HG03432 (cell line): ENCODE measurements at regions not wholly inside any gene's neighbourhood (a gene's known extent, or its start where the extent isn't known, plus 50 kb on each side); places are given as distances from the start of the nearest gene placed in this dataset.

Experiments used
- ATAC-seq: cut with Tn5 transposase; IDR thresholded peaks from one replicate; pipeline ENCODE4 v1.9.1; 2021; ENCODE audit warnings: mild to moderate bottlenecking, moderate library complexity; ENCODE audit not compliant: unreplicated experiment

DNA sequence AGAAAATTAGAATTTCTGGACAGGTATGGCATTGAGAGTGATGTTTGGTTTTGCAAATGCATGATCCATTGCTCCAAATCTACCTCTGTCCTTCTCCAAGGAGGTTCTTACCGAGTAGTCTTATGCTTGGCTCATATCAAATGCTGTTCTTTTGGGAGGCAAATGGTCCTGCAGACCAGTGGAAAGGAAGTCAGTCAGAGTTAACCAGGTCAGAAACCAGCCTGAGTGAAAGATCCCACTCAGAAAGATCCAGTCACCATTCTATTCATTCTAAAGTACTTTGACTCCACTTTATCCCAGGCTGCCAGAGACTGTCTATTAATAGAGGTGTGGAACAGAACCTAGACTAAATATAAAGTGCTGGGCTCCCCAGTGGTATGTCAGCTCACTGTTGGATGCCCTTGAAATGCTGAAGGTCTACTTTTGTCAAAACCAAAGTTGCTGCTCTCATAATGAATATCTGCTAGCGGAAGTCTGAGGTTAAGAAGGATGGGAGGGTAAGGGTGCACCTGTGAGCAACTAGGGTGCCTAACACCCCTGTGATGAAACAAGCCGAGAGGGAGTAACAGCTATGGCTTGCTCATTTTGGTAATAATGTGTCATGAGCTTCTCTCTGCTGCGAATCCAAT lies 302.2 kb downstream of the ZNF608 start:
- ATAC-seq: peak; percentile 100

DNA sequence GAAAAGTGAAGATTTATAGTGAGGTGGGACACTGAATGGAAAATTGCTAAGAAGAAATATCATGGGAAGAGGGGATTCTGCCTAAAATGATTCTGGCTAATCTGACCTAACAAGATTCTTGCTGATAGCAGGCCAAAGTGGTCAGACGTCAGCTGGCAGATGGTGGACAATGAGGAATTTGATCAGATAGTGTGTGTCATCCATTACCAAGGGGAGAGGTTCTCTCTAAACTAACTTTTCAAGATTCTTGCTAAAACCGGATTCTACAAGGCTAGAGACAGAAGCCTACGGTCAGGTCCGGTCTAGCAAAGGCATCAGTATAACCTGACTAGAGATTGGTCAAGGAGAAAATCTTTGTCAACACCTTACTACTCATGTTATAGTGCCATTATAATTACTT lies 306.0 kb downstream of the ZNF608 start:
- no peak for ATAC-seq

DNA sequence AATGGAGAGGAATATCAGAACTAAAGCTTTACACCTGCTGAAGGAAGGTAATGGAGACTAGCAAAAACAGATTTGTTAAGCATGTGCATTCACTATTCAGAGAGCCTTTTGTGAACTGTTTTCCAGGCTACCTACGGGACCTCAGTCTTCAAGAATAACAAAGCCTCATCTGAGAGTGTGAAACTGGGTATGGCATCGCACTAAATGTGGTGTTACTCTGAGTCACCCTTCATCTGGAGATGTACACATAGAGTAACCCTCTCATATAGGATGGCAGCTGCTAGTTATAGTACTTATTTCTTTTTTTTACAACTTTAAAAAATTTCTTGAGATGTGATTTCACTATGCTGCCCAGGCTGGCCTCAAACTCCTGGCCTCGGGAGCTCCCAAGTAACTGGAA lies 306.8 kb downstream of the ZNF608 start:
- ATAC-seq: no peak

DNA sequence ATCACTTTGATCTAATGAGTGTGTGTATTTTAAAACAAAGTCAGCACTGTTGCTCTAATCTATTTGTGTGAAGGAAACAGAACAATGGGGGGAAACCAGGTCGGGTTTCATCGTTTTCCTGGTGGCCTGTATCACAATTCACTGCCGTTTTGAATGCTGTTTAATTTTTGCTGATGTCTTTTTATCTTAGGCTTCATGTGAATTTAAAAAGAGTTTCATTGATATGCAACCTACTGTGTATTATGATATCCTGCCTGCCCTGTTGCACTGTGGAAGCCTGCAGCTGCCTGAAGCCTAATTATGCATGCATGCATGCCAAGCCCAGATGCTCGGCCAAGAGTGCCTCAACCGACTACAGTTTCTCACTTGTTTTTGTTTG lies 307.5 kb downstream of the ZNF608 start:
- no peak for ATAC-seq

DNA sequence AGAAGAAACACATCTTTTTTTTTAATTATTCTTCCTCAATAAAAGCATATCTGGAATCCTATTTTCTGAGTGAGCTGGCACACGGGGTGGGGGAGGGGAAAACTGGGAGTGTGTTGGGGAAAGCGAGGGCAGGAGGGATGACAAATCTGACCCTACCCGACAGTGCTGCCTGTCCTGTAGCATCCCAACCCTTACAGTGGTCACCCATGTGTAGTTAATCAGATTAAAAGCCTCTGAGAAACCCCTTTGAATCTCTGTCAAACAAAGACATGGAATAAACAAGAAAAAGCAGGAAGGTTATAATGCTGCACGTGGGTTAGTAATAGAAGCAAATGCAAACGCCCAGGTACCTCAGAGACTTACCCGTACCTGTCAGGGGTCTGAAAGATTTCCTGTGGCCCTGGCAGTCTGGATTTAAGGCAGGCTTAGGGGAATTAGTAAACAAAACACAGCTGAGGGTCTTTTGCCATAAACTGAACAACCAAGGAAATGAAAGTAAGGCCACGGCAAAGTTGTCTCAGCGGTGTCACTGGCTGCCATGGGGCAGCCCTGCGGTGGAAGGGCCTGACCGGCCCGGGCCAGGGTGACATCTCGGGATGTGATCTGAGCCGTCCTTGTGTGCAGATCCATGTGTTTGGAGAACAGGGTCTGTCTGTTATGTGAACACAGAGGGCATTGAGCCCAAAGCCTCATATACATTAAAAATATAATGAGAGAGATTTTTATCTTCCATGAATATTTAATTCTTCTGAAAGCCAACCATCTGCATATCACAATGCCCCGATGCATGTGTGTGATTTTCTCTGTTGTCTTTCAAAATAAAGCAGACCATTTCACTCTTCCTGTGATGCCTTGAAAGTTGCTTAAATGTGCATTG lies 308.2 kb downstream of the ZNF608 start:
- no peak for ATAC-seq

DNA sequence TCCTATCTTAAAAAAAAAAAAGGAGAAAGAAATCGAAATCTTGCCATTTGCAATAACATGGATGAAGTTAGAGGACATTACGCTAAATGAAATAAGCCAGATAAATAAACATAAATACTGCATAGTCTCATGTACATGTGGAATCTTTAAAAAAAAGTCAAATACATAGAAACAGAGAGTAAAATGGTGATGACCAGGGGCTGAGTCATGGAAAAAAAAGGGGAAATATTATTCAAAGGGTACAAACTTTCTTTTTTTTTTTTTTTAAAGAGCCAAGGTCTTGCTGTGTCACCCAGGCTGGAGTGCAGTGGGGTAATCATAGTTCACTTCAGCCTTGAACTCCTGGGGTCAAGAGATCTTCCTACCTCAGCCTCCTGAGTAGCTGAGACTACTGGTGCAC lies 310.1 kb downstream of the ZNF608 start:
- ATAC-seq: no peak

DNA sequence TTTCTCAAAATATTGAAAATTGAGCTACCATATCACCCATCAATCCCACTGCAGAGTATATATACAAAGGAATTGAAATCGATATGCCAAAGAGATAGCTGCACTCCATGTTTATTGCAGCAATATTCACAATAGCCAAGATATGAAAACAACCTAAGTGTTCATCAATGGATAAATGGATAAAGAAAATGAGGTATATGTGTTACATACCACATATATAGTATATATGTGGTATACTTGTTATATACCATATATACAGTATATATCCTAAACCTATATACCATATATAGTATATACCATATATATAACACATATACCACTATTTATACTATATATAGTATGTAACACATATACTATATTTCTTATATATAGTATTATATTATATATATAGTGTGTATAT lies 313.3 kb downstream of the ZNF608 start:
- ATAC-seq: no peak

DNA sequence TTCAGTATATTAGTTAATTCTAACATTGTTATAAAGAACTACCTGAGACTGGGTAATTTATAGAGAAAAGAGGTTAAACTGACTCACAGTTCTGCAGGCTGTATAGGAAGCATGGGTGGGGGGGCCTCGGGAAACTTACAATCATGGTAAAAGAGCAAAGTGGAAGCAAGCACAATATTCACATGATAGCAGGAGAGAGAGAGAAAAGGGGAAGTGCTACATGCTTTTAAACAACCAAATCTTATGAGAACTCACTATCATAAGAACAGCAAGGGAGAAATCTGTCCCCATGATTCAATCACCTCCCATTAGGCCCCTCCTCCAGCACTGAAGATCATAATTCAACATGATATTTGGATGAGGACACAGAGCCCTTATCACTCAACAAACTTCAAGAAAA lies 324.9 kb downstream of the ZNF608 start:
- ATAC-seq: no peak

DNA sequence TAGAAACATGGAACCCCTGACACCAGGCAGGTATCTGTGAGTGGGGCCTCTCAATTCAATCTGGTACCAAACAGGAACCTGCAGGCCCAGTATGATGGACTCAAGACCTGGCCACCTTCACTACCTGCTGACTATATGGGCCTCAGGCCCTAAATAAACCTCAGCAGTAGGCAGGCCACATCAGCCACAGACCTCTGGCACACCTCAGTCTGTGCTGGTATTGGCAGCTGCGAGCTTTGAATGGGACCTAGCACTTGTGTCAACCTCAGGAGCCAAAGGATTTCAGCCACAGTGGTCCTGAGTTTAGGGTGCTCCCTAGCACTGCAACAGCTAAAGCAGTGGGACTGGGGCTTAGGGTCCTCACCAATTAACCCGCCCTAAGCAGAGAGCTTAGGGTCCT lies 325.5 kb downstream of the ZNF608 start:
- ATAC-seq: no peak

DNA sequence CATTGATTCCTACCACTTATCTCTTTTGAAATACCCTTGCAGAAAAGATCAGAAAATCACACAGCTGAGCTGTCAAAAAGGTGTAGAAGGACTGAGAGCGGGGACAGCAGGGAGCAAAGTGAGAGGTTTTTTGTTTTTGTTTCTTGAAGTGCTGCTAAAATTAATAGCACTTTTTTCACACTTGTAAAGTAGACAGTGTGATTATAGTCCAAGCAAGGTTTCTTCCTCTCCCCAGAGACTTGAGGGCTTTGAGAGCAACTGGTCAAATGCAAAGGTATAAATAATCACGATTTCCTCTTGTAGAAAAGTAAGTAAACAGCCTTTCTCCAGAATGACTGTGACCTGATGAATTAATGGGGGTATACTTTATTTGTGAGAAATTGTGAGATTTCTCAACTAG lies 326.9 kb downstream of the ZNF608 start:
- peak; percentile 73 for ATAC-seq

DNA sequence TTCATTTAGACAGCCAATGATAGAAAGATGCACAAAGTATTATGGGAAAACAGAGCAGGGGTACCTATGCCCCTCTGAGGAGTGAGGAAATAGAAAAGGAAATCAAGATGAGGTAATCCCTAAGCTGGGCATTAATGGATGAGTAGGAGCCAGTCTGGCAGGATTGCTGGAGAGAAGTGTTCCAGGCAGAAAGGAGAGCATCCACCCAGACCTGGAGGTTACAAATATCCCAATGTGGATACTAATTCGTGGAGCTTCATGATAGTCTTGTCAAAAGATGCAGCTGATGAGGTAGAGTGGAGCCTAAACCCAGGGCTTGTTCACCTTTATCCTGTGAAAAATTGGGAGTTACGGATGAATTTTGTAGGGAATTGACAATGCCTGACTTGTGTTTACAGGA lies 328.0 kb downstream of the ZNF608 start:
- no peak for ATAC-seq

DNA sequence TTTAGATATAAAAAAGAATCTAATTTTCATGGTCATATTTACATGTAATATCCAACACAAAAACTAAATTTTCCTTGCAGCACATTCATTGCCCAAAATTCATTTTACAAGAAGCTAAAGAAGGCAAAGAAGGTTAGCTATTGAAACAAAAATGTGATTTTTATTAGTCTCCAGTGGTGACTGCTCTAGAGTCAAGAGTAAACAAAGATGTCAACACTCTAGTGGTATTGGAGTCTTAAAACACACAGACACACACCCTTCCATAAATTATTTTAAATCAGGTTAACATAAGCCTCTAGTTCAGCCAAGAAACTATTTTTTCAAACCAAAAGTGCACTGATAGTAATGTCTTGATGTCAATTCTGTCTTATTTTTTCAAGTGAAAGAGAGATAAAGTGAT lies 329.2 kb downstream of the ZNF608 start:
- no peak for ATAC-seq

DNA sequence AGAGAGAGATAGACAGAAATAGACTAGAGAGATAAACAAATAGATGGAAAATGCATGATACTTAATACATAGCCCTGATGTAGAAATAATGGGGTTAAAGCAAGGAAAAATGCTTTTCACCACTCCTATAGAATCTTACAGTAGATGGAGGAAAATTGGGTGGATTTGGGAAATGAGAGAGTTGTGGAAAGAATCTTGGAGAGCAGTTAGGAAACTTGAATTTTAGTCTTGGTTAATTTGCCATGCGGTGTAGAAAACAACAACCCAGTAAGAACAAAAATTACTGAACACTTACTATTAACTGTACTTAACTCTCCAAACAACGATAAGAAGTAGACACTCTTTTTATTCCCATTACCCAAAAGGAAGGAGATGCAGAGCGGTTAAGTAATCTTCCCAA lies 329.8 kb downstream of the ZNF608 start:
- ATAC-seq: no peak

DNA sequence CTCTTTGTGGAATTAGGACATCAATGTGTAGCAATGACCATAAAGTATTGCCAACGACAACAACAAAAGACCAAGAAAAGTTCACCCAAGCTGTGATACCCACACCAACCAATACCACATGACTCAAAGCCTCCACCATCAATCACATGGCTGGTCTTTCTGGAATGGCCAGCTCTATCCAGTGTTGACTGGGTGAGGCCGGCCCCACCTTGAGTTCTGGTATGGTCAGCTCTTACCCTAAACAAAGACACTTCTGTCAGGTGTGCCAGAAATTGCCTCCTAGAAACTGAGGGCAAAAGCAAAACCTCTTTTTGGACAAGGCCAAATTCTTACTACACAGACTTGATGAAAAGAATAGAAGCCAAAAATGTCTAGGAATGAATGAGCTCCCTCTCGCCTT lies 331.5 kb downstream of the ZNF608 start:
- ATAC-seq: no peak

DNA sequence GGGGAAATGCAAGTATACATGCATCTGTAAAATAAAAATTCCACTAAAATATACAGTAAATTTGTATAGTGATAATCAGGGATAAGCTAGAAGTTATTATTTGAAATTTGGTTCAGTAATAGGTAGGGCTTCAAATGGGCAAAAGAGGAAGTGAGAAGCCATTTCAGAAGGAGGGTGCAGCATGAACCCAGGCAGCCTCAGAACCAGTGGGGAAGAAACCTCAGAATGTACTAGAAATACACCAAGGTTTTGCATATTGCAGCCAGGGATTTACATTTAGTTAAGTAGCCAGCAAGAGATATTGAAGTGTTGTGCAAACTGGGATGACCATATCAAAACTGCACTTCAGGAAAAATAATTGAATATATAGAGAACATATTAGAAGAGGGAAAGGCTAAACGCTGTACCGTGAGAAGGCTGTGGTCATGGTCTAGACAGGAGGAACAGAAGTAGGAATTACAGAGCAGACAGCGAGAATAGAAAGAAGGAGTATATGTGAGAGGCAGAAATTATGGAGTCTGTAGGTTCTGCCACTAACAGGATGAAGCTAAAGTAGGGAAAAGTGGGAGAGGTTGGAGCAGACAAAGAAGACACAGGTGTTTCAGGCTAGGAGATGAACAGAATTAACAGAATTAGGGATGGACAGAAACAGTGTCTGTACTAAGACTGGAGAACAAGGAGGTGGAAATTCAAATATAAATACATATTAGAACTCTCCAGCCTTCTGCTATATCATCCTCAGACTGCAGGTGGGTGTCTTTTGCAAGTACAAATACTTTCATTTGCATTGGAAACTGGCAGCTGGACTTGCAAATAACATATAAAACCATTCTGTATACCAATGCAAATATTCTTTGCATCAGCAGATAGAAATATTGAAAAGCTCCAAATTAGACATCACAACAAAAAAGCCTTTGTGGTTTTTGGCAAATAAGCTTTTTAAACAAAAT lies 335.6 kb downstream of the ZNF608 start:
- peak; percentile 95 for ATAC-seq

DNA sequence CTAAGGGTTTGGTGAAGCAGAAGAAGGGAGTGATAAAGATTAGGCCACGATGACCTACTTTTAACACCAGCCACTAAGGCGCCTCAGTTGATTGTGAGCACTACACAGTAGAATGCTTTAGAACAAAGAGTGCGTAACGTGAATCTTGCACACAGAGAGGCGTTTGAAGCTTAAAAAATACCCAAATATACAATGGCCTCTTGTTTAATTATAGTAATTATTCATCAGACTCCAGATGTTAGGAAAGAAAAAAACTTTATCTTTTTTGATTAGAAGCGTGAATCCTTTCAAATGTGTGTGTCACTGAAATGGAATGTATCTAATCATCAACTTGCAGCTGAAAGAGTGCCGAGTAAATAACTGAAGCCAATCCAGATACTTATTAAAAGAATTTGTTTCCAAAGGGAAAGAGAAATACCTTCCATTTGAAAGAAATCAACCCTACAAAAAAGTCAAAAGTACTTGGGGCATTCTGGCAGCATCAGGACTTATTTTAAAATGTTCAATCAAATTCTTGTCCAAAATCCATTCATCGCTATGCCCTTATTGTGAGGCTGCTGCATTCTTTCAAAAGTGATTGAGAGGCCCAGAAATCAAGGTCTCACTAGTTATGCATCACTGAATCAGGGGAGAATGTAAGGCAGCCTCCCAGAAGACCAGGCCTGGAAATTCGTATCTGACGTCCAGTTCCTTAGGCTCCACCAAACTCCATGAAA lies 337.5 kb downstream of the ZNF608 start:
- ATAC-seq: no peak

DNA sequence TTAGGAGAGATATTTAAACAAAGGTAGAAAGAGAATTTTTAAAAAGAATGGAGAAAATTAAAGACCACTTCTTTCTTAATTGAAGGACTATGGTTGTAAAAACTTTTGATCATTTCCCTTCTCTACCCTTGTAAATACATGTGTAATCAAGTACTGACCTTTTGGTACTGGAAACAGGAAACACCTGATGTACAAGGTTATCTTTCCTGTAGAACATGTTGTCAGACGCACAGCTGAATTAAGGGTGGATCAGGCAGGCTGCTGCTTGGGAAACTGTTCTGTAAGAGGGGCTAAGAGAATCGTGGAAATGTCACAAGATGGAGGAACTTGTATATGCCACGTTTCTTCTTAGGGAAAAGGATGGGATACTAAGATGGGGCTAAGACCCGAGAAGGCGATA lies 341.6 kb downstream of the ZNF608 start:
- no peak for ATAC-seq

DNA sequence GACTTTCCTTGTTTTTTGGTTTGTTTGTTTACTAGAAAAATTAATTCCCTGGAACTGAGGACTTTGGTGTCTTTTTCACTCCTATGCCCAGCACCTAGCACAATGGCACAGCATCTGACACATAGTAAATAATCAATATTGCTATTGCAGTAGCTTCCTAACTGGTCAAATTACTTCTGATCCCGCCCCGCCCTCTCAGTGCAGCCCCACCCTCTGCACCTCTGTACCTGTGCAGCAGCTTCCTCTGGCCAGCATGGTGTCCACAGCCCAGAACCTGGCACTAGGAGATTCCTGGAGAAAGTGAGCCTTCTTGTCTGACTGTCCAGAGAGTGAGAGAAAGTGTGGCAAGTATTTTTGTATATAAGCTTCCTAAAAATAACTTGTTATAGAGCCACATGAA lies 343.2 kb downstream of the ZNF608 start:
- no peak for ATAC-seq

DNA sequence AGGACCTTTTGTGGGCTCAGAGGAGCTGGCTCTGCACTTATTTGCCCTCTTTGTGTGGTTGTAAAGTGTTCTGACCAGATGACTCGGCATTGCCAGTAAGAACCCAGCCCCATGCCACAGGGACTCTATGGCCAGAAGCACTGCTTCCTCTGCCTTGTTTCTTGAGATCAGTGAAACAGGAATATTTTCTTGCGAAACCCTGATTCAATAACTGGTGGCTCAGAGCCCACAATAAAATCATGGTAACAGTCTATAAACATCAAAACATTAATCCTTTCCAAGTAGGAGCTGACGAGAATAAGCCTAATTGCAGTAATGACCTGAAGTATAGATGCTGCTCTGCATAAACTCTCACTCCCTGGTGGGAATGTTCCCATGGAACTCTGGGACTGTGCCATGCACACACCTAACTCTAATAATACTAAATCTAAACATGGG lies 344.3 kb downstream of the ZNF608 start:
- no peak for ATAC-seq

DNA sequence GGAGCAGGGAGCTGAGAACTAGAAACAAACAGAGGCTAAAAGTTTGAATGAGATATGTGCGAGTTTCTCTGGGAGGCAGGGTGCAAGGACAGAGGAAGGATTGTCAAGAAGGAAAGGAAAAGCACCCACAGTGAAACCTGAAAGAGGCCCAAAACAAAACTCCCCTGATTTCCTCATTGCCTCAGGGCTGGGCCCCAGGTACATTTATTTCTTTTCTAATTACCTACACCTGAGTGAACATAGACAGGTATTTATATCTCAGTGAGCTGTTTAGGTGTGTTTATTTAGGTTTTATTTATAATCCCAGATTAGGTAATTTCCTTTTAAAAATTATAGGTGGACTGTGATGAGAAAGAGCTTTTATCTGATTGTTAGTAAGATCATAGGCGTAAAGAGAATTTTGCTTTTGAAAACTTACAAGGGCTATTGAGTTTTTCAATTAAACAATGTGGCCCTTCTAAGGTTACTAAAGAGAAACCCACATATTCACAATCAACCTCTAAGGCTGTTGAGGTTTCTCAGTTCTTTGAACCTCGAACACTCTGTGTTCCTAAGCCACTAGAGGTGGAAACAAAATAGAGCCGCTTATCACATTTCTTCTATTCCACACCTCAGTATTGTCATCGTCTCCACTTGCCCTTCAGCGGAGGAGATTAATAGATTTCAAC lies 344.8 kb downstream of the ZNF608 start:
- no peak for ATAC-seq
